ENCODE measurements at regions not wholly inside any gene's neighbourhood (a gene's known extent, or its start where the extent isn't known, plus 50 kb on each side); places are given as distances from the start of the nearest gene placed in this dataset.

DNA sequence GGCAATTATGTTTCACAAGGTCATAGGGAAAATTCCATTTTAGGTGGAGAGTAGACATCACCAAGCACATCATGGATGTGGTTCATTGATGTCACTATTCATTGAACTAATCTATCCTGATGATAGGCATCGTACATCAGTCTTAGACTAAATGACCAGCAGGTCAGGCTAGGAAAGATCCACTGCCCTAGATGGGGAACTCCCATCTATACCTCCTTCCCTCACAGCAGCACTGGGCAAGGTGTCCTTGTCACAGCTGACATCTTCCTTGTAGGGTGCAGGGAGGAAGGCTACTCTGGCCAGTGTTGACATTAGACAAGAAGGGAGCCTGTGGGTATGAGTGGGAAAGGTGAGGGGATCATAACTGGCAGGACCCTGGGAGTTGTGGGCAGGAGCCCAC lies 63.8 kb upstream of the CAPRIN2 start:
- H3F3A ChIP-seq (ENCODE audit: insufficient read depth, low read depth): no peaks in the 10 kb centered on the region
- intact Hi-C loops (cut with micrococcal nuclease; ENCODE audit: unreplicated experiment): no loop called here
- no peaks in the 10 kb centered on the region for H3K4me1 ChIP-seq (replicated peaks; ENCODE audit: insufficient read depth)
- H3K79me2 ChIP-seq (ENCODE audit: low read depth): no peaks in the 10 kb centered on the region
- no TSS peak for BruUV-seq (replicated peaks)
- no peak for TF ChIP-seq EZH2 (IDR thresholded peaks at IDR 0.05; ENCODE audit: low read depth)
- TF ChIP-seq, protein P1, sequence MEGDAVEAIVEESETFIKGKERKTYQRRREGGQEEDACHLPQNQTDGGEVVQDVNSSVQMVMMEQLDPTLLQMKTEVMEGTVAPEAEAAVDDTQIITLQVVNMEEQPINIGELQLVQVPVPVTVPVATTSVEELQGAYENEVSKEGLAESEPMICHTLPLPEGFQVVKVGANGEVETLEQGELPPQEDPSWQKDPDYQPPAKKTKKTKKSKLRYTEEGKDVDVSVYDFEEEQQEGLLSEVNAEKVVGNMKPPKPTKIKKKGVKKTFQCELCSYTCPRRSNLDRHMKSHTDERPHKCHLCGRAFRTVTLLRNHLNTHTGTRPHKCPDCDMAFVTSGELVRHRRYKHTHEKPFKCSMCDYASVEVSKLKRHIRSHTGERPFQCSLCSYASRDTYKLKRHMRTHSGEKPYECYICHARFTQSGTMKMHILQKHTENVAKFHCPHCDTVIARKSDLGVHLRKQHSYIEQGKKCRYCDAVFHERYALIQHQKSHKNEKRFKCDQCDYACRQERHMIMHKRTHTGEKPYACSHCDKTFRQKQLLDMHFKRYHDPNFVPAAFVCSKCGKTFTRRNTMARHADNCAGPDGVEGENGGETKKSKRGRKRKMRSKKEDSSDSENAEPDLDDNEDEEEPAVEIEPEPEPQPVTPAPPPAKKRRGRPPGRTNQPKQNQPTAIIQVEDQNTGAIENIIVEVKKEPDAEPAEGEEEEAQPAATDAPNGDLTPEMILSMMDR (conservative IDR thresholded peaks at IDR 0.05): no peak
- H4K20me1 ChIP-seq (ENCODE audit: insufficient read depth): no peaks in the 10 kb centered on the region
- no peaks in the 10 kb centered on the region for H3K9me3 ChIP-seq (ENCODE audit: insufficient read depth, low read depth)
- H3K27me3 ChIP-seq (ENCODE audit: insufficient read depth, low read depth): no peaks in the 10 kb centered on the region
- no peak overlapping the region for H2AFZ ChIP-seq
- ChIA-PET CTCF (no interaction called here), POLR2A (ENCODE audit: unreplicated experiment) (no interaction called here)
- no peak overlapping the region for H3K4me2 ChIP-seq
- H3K9me2 ChIP-seq (ENCODE audit: insufficient read depth): no peaks in the 10 kb centered on the region
- no peak for DNase-seq
- no peak overlapping the region for H3K4me3 ChIP-seq
- no peaks in the 10 kb centered on the region for H3K36me3 ChIP-seq (ENCODE audit: low read depth)
- no peak overlapping the region for H3K27ac ChIP-seq

DNA sequence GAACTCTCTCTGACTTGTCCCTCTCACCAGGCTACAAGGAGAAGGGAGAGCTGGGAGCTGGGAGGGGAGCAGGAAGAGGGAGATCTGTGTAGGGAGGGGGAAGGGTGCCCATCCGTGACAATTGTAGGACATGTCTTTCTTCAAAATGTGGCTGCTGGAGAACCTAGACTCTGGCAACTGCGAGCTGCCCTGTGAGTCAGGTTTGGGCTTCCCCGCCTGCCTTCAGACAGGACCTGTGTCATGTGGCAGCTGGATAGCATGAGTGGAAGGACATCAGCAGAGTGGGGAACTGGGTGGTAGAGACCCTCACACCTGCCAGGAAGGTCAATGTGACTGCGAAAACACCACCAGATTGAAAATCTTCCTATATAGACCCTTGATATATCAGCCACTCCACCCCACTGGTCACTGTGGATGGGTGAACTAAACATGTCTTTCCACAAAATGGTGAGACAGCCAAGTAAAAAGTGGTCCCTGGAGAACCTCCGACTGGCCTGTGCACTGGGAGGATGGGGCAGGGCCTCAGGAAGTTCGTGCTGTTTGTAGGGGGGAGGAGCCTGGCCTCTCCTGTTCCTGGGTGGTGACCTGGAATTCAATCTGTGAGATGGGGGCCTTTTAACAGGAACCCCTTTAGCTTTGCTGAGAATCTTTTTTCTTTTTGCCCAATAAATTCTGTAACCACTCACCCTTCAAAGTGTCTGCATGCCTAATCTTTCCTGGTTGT lies 62.2 kb upstream of the CAPRIN2 start:
- intact Hi-C loops (cut with micrococcal nuclease; ENCODE audit: unreplicated experiment): no loop called here
- Histone ChIP-seq H3K4me1 (replicated peaks; ENCODE audit: insufficient read depth) (no peaks in the 10 kb centered on the region), H3F3A (ENCODE audit: insufficient read depth, low read depth) (no peaks in the 10 kb centered on the region), H2AFZ (no peak overlapping the region), H3K9me3 (ENCODE audit: insufficient read depth, low read depth) (no peaks in the 10 kb centered on the region), H3K27me3 (ENCODE audit: insufficient read depth, low read depth) (no peaks in the 10 kb centered on the region), H3K79me2 (ENCODE audit: low read depth) (no peaks in the 10 kb centered on the region), H3K27ac (no peak overlapping the region), H3K9me2 (ENCODE audit: insufficient read depth) (no peaks in the 10 kb centered on the region), H3K36me3 (ENCODE audit: low read depth) (no peaks in the 10 kb centered on the region), H4K20me1 (ENCODE audit: insufficient read depth) (no peaks in the 10 kb centered on the region), H3K4me2 (no peak overlapping the region), H3K4me3 (no peak overlapping the region)
- BruUV-seq (replicated peaks): no TSS peak
- ChIA-PET CTCF (interaction anchor here (0.5 kb wide), 1 partner anchor 20 kb away, joined by 3 read pairs; no protein-coding TSS in a partner anchor), POLR2A (ENCODE audit: unreplicated experiment) (interaction anchor here (0.6 kb wide), 1 partner anchor 96 kb away, joined by 3 read pairs; no protein-coding TSS in a partner anchor)
- DNase-seq: no peak
- TF ChIP-seq, protein P1 (conservative IDR thresholded peaks at IDR 0.05): no peak
- TF ChIP-seq EZH2 (IDR thresholded peaks at IDR 0.05; ENCODE audit: low read depth): no peak

DNA sequence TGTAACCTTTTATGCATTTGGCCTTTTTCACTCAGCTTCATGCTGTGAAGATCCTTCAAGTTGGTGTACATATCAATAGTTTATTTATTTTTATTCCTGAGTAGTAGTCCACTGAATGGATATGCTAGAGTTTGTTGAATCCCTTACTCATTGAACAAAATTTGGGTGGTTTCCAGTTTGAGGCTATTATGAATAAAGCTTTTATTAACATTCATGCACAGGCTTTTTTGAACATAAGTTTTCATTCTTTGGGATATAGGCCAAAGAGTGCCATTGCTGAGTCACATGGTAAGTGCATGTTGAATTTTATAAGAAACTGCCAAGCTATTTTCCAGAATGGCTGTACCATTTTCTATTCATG lies 59.5 kb upstream of the CAPRIN2 start:
- Histone ChIP-seq H3K9me3 (ENCODE audit: insufficient read depth, low read depth) (no peaks in the 10 kb centered on the region), H3F3A (ENCODE audit: insufficient read depth, low read depth) (no peaks in the 10 kb centered on the region), H3K4me2 (no peak overlapping the region), H3K27ac (no peak overlapping the region), H3K4me3 (no peak overlapping the region), H2AFZ (no peak overlapping the region), H3K9me2 (ENCODE audit: insufficient read depth) (no peaks in the 10 kb centered on the region), H3K36me3 (ENCODE audit: low read depth) (no peaks in the 10 kb centered on the region), H3K4me1 (replicated peaks; ENCODE audit: insufficient read depth) (no peaks in the 10 kb centered on the region), H3K27me3 (ENCODE audit: insufficient read depth, low read depth) (no peaks in the 10 kb centered on the region), H3K79me2 (ENCODE audit: low read depth) (no peaks in the 10 kb centered on the region), H4K20me1 (ENCODE audit: insufficient read depth) (no peaks in the 10 kb centered on the region)
- intact Hi-C loops (cut with micrococcal nuclease; ENCODE audit: unreplicated experiment): no loop called here
- no TSS peak for BruUV-seq (replicated peaks)
- POLR2A ChIA-PET (ENCODE audit: unreplicated experiment): no interaction called here
- DNase-seq: no peak
- no peak for TF ChIP-seq EZH2 (IDR thresholded peaks at IDR 0.05; ENCODE audit: low read depth)
- TF ChIP-seq, protein P1 (conservative IDR thresholded peaks at IDR 0.05): no peak
- CTCF ChIA-PET: no interaction called here

All from PC-9 (cell line).